ENCODE measurements at regions not wholly inside any gene's neighbourhood (a gene's known extent, or its start where the extent isn't known, plus 50 kb on each side); places are given as distances from the start of the nearest gene placed in this dataset.
A peak's percentile ranks its signal among the peaks of the same experiment; 100 is the strongest.

DNA sequence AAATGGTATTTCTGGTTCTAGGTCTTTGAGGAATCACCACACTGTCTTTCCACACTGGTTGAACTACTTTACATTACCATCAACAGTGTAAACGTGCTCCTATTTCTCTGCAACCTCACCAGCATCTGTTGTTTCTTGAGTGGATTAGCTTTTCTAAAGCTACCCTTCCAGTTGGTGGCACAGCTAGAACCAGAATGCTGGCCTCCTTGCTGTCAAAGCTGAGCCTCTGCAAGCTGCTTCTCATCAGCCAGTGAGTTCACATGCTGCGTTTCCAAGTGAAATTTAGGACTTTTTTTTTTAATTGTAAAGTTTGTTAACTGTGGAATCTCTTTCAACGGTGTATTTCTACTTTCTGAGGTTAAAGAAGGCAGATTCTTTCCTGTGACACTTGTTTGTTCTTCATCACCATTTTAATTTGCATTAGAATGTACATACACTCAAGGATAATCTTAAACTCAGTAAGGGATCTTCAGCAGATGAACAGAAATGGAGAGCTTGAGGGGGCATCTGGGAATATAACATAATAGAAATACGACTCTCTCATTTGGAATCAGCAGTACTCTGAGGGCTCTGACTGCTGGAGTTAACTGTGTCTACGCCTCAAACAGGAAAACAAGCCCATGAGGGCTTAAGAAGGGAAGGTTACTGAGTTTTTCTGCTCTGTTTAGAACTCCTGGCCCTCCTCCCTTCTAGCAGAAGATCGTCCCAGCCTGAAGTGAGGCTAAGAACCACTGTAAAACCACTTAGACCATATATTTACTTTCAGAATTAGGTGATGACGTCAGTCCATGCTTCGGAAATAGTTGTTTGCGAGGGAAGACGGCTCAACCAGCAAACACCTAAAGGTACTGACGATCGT, 148.4 kb upstream of the FAM20A start:
- DNase-seq = no peak

DNA sequence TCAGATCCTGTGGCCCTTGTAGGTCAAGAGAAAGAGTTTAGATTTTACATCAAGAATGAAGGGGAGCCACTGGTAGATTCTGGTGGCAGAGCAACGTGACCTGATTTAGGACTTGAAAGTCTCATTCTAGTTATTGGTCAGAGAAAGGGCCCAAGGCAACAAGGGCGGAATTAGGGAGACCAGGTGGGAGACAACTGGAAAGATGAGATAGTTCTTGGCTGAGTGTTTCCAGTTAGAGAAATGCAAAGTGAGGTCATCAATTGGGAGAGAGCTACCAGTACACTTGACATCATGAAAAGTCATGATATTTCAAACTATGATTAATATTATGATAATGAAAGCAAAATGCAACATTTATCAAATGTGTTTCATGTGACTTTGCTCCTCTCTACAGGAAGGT, 147.2 kb upstream of the FAM20A start:
- no peak for DNase-seq

DNA sequence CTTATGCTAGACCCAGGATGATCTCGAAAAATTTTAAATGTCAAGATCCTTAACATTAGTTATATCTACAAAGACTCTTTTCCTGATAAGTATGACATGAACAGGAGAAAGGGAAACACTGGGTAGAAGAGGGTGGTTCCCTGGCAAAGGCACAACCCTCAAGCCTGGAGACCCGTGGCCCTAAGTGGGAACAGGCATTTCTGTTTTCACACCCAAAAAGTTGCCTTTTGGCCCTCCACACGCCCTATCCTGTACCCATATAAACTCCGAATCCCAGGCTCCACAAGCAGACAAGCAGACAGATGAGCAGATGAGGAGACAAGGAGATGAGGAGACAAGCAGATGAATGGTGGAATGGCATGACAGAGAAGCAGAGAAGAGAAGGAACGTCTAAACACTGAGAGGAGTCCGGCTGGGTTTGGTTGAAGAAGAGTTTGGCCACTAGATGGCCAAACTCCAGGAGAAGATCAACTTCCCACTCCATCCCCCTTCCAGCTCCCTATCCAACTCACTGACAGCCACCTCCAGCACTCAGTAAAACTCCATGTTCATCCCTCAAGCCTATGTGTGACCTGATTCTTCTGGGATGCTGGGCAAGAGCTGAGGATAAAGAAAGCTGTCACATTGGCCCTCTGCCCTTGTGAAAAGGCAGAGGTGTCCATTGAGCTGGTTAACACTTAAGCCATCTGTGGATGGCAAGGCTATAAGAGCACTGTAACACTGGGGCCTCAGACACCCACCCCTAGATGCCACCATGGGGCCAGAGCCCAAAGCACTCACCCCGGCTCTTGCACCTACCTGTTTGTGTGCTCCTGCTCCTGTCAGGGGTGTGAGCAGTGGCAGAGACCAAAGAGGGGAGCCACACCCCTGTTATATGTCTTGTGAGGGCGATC, 139.6 kb upstream of the FAM20A start:
- DNase-seq = no peak

DNA sequence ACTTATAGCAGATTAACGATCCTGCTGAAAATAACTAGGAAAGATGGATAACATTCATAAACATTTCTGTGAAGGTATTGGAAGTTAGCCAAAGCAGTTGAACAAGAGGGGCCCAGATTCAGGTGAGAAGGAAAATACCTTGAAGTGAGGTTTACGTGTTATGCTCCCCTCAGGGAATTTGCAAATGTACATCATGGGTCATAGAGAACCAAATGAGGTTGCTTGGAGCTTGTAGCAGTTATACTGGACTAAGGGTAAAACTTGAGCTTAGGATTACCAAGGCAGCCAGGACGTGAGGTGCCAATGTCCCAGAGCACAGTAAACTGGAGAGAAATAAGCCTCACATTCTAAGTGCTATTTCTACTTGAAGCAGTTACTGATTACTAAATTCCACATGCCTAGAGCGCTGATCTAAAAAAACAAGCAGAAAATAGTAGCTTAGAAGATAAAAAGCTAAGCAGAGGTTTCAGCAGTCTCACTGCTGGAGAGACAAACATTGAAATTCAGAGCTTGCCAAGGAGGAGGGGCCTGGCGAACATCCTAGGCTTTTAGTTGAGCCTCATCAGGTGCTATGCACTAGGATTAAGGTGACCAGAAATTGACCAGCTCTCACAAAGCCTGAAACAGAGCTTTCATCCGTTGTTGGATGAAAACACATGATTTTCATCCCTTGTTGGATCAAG, 136.7 kb upstream of the FAM20A start:
- no peak for DNase-seq

DNA sequence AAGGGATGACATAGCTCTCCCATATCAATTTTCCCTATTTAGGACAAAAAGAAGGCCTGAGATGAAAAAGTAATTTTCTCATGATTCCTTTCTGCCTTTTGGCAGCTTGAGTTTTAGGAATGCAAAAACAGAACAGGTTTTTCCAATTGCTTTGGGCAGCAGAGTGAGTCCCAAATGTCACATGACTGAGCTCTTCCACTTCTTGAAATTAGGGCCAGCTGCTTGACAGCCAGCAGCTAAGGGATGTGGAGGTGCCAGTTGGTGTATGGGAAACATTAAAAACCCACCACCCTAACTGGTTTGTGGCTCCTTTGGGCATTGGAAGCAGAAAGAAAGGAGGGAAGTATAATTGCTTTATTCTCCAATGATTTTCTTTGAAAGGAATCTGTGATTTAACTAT, 133.8 kb upstream of the FAM20A start:
- DNase-seq = no peak

DNA sequence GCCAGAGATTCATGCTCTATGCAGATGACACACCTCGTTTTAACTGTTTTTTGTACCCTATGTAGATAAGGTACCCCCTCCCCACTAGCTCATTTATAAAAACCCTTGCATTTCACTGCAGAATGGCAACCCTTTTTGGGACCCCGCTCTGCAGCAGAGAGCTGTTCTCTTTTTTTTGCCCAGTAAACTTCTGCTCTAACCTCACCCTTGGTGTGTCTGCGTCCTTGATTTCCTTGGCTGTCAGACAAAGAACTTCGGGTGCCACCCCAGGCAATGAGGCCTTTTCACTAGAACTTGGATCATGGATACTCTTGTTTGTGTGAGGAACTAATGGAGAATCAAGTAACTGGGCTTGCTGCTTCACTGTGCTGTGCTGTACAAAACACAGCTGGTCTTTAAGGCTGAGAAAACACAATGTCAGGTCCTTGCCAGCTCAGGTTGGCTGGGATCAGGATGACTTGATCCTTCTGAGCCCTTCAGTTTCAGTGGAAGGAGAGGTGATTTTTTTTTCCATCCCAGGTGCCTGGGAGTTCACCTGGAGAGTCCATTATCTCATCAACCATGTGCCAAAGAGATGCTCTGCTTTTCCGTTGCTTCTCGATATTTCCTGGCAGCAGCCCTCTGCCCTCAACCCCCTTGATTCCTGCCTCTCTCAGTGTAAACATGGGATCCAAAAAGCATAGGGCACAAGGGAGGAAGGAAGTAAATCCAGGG, 133.2 kb upstream of the FAM20A start:
- no peak for DNase-seq

DNA sequence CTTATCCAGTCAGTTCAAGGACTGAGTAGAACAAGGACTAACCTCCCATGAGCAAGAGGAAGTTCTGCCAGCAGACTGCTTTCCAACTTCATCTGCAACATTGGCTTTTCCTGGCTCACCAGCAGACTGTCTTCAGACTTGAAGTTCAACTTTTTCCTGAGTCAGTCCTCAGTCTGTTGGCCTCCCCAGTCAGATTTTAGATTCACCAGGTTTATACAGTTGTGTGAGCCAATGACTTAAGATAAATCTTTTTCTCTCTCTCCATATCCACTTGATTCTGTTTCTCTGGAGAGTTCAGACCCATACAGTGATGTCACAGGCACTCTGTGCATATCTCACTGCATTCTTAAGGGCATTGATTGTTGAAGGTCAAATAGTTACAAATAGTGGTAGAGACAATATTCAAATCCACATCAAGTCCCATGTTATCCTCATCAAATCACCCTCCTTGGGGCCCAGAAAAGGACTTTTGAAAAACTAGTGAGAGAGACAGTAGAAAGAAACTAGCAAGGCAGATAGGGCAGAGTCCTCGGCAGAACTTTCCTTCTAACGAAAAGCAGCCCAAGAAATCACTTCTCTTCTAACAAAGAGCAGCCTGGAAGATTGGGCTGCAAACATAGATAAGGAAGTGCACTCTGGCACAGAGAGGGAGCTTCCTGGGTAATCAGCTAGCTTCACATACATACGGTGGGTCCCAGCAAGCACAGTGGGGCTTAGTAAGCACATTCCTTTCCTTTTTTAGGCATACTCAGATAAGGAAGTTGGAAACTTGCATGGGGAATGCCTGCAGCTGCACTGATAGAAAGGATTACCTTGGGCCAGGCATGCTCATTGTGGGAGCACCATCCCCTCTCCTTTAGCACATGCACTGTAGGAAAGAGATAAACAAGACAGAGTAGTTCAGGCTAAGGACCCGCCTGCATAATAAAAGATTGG, 132.3 kb upstream of the FAM20A start:
- no peak for DNase-seq

DNA sequence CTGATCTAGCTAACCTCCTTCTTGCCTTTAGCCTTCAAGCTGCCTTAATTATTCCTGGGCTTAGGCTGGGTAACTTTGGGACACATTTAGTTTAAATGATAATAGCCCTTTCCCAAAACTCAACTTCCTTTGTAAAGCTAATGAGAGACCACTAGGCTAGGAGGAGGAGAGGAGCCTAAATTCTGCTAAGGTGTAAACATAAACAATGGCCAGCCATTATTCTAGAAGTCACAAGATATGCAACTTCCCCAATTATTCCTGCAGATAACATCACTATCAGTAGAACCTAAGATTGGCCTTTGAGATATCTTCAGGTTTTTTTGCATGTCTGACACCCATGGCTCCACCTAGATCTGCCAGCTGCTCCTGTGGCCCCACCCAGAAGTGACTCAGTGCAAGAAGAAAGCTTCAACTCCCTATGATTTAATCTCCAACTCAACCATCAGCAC, 131.2 kb upstream of the FAM20A start:
- DNase-seq = no peak

DNA sequence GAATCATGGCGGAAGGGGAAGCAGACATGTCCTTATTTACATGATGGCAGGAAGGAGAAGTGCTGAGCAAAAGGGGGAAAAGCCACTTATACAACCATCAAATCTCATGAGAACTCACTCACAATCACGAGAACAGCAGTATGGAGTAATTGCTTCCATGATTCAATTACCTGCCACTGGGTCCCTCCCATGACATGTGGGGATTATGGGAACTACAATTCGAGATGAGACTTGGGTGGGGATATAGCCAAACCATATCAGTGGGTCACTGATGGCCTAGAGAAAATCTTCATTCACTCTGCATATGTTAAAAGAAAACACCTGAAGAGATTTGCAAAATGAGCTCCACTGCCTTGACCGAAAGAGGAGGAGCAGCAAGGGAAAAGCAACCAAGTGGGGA, 130.3 kb upstream of the FAM20A start:
- no peak for DNase-seq

DNA sequence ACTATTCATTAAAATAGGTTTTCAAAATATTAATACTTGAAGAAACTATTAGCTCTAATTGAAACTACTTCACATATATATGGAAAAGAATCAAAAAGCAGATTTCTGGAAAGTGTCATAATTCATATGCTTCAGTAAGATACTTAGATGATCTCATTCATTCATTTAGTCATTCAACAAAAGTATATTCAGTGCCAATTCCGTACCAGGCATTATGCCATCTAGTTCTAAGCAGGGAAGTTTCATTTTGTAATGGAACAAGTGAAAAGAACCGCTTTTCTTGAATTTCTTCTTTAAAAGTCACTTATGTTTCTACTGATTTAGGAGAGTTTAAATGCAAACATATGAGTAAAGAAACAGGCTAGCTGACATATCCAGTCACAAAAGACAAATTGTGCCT, 118.3 kb upstream of the FAM20A start:
- DNase-seq = peak in 1 of 58 donors; percentile 6

DNA sequence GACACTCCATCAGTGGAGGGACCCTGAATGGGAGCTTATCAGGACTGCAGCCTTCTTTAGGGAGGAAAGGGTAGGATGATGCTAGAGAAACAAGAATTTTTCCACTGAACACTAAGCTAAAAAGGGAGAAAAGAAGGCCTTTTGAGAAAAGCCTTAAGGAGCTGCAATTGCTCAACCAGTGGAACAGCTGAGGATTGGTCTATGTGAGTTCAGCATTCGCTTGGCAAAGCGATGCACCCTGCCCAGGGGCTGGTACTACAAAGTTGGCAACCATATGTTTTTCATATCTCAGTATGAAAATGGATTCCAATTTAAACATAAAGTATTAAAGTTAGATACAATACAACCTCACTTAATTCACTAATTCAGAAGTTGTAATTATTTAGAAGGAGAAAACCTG, 117.8 kb upstream of the FAM20A start:
- DNase-seq = no peak

DNA sequence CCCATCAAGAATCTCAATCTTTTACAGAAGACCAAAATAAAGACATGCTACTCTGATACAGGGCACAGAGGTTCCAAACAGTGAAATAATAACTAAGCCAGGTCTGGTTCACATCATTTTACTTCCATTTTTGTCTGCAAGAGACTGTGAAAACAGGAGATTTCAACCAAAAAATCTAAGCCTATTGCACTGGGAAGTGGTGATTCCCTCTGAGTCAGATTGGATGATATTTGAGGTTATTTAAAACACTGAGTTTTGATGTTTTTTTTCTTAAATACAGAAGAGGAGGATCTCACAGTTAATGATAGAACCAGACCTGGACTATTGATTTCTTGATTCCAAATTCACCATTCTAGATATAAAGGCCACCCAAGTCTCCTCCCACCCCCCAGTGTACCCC, 117.3 kb upstream of the FAM20A start:
- DNase-seq = no peak

DNA sequence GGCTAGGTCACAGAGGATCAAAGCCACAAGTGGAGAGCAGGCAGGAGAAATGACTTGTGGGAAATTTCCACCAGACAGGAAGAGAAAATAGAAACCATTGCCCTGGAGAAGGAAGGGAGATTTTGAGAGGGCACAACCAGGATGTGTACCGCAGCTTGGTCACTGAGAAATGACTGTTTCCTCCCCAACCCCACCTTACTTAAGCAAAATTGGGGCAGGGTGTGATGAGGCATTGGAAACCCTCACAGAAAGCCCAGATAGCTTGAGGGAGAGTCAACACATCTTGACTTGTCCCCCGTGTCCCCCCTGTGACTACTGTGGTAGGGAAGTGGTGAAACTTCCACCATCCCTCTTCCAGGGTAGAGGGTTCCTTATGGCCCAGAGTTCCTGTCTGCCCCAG, 113.5 kb upstream of the FAM20A start:
- no peak for DNase-seq

DNA sequence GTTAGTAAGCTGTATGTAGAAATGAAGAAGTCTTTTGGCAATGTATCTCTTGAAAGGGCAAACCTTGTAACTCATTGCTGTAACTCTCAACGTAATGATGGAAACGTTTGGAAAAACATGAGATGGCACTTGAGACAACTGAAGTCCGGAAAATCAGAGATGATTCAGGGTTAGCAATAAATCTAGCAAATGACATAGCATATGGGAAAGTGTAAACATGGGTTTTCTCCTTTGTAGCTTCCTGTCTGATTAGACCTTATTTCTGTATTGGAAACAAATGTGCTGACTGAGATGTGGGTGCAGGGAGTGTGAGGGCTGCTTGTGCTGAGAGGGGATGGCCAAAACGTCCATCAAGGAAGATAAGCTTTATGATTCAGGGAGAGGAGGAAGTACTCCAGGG, 110.7 kb upstream of the FAM20A start:
- no peak for DNase-seq

DNA sequence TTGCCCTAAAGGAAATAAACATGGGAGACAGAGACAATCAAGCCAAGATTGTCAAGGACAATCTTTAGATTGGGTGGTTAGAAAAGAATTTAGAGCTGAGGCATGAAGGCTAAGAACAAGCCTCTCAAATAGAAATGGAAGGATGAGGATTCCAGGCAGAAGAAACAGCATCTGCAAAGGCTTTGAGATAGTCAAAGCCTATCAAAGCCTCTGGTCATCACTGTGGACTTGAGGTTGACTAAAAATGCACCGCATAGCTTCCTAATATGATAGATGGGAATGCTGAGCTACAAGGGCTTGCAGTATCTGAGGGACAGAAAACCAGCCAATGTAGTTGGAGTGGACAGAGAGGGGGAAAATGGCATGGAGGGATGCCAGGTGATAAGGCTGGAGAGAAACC, 109.8 kb upstream of the FAM20A start:
- no peak for DNase-seq

DNA sequence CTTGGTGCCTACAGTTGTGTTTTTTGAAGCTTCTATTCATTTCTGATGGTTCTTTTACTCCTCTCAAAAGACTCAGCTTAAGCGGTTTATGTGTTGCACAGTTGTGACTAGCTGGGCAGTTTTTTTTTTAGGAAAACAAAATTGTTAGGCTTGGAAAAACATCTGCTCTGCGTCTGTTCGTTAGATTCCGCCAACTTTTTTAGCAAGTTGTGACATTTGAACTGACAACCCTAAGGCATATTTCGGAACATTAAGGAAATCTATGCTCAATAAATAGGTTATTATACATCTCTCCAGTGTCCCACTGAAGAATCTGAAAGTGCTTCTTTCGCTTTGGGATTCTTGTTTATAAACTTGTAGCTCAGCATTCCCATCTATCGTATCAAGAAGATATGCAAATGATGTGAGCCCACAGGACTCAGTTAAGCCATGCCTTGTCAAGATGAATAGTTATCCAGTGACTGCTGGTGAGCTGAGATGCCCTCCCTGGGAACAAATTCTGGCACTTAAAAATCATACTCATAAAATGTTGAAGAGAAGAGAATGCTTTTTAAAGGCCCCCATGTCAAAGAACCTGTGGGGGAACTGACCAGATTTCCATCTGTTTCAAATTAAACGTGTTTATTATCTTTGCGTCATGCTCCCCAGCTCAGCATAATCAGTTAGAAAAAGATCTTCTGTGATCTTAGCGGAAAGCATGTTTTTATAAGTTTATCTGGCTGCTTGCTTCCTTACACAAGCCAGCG, 109.0 kb upstream of the FAM20A start:
- no peak for DNase-seq

DNA sequence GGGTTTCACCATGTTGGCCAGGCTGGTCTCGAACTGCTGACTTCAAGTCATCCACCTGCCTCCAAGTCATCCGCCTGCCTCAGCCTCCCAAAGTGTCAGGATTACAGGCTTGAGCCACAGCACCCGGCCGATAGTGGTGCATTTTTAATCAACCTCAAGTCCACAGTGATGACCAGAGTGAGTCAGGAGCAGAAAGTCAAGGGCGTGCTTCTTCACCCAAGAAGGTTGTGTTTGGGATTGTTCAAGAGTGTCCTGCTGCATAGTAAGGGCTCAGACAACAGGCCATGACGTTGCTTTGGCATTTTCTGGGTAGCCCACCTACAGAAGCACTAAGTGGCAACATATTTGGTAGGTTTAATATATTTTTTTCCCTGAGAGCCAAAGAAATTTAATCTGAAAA, 108.3 kb upstream of the FAM20A start:
- DNase-seq = no peak

DNA sequence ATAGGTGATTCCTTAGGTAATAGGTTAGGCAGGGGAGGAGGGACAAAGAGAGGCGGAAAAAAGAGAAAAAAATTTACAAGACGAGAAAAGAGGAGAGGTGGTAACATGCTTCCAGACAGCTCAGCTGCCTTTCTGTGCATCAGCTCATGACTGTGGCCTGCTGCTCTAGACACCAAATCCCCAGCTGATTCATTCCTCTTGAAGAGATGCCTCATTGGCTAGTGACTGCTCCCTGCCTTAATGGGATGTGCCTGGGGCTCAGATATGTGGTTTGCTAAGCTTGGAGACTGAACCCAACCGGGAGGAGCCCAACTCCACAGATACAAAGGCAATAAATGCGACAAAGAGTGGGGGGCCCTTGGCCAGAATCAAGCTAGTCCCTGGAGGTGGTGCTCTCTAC, 105.9 kb upstream of the FAM20A start:
- DNase-seq = no peak

DNA sequence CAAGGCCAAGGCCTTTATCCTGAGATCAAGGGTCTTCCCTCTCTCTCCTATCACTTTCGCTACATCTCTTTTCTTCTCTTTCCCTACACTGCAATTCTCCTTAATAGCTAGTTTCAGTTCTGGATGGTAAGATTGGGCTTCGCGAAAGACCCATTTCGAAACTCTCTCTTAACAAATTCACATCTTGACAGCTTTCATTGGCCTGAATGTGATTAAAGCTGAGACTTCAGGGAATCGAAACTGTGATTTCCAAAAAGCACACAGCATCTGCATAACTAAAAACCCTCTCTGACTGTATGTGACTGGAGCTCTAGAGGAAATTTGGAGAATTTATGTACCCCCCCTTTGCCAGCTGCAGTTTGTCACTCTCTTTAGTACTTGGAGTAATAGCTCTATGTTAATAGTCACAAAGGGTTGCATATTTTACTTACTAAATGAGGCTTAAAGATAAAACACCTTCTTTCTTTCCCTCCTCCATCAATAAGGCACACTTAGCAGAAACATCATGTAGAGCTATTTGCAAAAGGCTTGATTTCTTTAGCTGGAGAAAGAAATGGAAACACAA, 105.3 kb upstream of the FAM20A start:
- DNase-seq = no peak
